DND-41 (cell line): ENCODE measurements at regions not wholly inside any gene's neighbourhood (a gene's known extent, or its start where the extent isn't known, plus 50 kb on each side); places are given as distances from the start of the nearest gene placed in this dataset.

ENCODE experiments used
- ATAC-seq: fragments of 200-7000 bp; cut with Tn5 transposase; 3 replicates; pipeline ENCODE4 v1.9.1; 2021; ENCODE audit warnings: low read depth; ENCODE audit not compliant: insufficient read depth
- DNase-seq: peaks from one replicate; pipeline ENCODE4 v3.0.0-alpha.2; 2020
- H2AFZ ChIP-seq: 2 replicates; pipeline ENCODE4 v1.6.0; 2012; ENCODE audit warnings: low read depth, low read length
- H3K27ac ChIP-seq: 2 replicates; pipeline ENCODE4 v1.5.1; 2012; ENCODE audit warnings: low read length, inconsistent platforms
- H3K27me3 ChIP-seq: fragments of 200-600 bp; sonication (generic); 2 replicates; pipeline ENCODE4 v1.6.0; 2012; ENCODE audit warnings: low read length, mild to moderate bottlenecking, inconsistent platforms; ENCODE audit not compliant: insufficient read depth, poor library complexity
- H3K36me3 ChIP-seq: 2 replicates; pipeline ENCODE4 v1.5.1; 2012; ENCODE audit warnings: low read length, inconsistent platforms; ENCODE audit not compliant: insufficient read depth
- H3K4me1 ChIP-seq: 2 replicates; pipeline ENCODE4 v1.5.1; 2012; ENCODE audit warnings: mild to moderate bottlenecking, low read length; ENCODE audit not compliant: insufficient read depth
- H3K4me2 ChIP-seq: 2 replicates; pipeline ENCODE4 v1.6.0; 2012; ENCODE audit warnings: mild to moderate bottlenecking, moderate library complexity, low read length, inconsistent platforms; ENCODE audit not compliant: insufficient read depth
- H3K4me3 ChIP-seq, 2 experiments: fragments of 200-600 bp in 1 of 2; shearing (Covaris generic) in 1 of 2; 2 replicates each; pipeline ENCODE4 v1.5.1; 2012 to 2016; ENCODE audit warnings: inconsistent platforms in 2 of 2, low read length in 2 of 2, mild to moderate bottlenecking in 2 of 2, low read depth in 1 of 2, moderate library complexity in 1 of 2
- H3K79me2 ChIP-seq: 2 replicates; pipeline ENCODE4 v1.6.0; 2012; ENCODE audit warnings: low read length, inconsistent platforms; ENCODE audit not compliant: insufficient read depth
- H3K9ac ChIP-seq: 2 replicates; pipeline ENCODE4 v1.6.0; 2012; ENCODE audit warnings: low read depth, mild to moderate bottlenecking, inconsistent platforms, low read length, moderate library complexity
- H3K9me3 ChIP-seq: 2 replicates; pipeline ENCODE4 v1.5.1; 2012; ENCODE audit warnings: low read length, moderate library complexity, mild to moderate bottlenecking, inconsistent platforms; ENCODE audit not compliant: insufficient read depth, severe bottlenecking
- H4K20me1 ChIP-seq: 2 replicates; pipeline ENCODE4 v1.6.0; 2012; ENCODE audit warnings: low read length; ENCODE audit not compliant: insufficient read depth
- EZH2 ChIP-seq: IDR thresholded peaks from 3 replicates; pipeline ENCODE4 v1.6.1; 2012; ENCODE audit warnings: borderline replicate concordance, low read depth, mild to moderate bottlenecking, moderate library complexity, low read length, inconsistent platforms; ENCODE audit not compliant: severe bottlenecking
- TF ChIP-seq, protein P1 (sequence below): IDR thresholded peaks from 2 replicates; pipeline ENCODE4 v1.5.1; 2012; ENCODE audit warnings: borderline replicate concordance, low read length, moderate library complexity, mild to moderate bottlenecking; ENCODE audit not compliant: poor library complexity, severe bottlenecking; ENCODE audit errors: extremely low read depth

DNA sequence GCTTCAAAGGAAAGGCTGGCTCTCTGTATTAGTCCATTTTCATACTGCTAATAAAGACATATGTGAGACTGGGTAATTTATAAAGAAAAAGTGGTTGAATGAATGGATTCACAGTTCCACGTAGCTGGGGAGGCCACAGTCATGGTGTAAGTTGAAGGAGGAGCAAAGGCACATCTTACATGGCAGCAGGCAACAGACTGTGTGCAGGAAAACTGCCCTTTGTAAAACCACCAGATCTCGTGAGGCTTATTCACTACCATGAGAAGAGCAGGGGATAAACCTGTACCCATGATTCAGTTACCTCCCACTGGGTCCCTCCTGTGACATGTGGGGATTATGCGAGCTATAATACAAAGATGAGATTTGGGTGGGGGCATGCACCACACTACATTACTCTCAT lies 1486.6 kb downstream of the PCDH7 start:
- TF ChIP-seq EZH2 = no peak
- TF ChIP-seq, protein P1, sequence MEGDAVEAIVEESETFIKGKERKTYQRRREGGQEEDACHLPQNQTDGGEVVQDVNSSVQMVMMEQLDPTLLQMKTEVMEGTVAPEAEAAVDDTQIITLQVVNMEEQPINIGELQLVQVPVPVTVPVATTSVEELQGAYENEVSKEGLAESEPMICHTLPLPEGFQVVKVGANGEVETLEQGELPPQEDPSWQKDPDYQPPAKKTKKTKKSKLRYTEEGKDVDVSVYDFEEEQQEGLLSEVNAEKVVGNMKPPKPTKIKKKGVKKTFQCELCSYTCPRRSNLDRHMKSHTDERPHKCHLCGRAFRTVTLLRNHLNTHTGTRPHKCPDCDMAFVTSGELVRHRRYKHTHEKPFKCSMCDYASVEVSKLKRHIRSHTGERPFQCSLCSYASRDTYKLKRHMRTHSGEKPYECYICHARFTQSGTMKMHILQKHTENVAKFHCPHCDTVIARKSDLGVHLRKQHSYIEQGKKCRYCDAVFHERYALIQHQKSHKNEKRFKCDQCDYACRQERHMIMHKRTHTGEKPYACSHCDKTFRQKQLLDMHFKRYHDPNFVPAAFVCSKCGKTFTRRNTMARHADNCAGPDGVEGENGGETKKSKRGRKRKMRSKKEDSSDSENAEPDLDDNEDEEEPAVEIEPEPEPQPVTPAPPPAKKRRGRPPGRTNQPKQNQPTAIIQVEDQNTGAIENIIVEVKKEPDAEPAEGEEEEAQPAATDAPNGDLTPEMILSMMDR = no peak
- Histone ChIP-seq H3K27ac (no peak overlapping the region), H3K27me3 (no peaks in the 10 kb centered on the region), H3K4me3 (no peak overlapping the region), H3K4me2 (no peak overlapping the region), H3K4me1 (no peaks in the 10 kb centered on the region), H4K20me1 (no peaks in the 10 kb centered on the region), H3K9ac (no peak overlapping the region), H3K79me2 (no peaks in the 10 kb centered on the region), H2AFZ (no peak overlapping the region), H3K36me3 (no peaks in the 10 kb centered on the region), H3K9me3 (peaks cover 3% of the 10 kb centered on the region)
- no peak for ATAC-seq
- DNase-seq = no peak

DNA sequence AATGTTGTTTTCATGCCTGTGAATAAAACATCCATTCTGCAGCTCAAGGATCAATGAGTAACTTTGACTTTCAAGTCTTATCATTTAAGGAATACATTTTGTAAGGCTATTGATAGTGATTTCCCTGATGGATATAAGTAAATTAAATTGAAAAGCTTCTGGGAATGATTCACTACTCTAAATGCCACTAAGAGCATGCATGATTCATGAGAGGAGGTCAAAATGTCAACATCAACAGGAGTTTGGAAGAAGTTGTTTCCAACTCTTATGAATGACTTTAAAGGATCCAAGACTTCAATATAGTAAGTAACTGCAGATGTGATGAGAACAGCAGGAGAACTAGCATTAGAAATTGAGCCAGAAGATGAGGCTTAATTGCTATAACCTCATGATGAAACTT lies 1487.3 kb downstream of the PCDH7 start:
- H3K9ac ChIP-seq = no peak overlapping the region
- no peaks in the 10 kb centered on the region for H3K36me3 ChIP-seq
- H3K9me3 ChIP-seq = peaks cover 3% of the 10 kb centered on the region
- ATAC-seq = no peak
- DNase-seq = no peak
- no peaks in the 10 kb centered on the region for H3K27me3 ChIP-seq
- TF ChIP-seq EZH2 = no peak
- TF ChIP-seq, protein P1 = no peak
- H3K4me3 ChIP-seq = no peak overlapping the region
- H3K79me2 ChIP-seq = no peaks in the 10 kb centered on the region
- no peaks in the 10 kb centered on the region for H4K20me1 ChIP-seq
- H3K4me2 ChIP-seq = no peak overlapping the region
- H2AFZ ChIP-seq = no peak overlapping the region
- no peaks in the 10 kb centered on the region for H3K4me1 ChIP-seq
- H3K27ac ChIP-seq = no peak overlapping the region

DNA sequence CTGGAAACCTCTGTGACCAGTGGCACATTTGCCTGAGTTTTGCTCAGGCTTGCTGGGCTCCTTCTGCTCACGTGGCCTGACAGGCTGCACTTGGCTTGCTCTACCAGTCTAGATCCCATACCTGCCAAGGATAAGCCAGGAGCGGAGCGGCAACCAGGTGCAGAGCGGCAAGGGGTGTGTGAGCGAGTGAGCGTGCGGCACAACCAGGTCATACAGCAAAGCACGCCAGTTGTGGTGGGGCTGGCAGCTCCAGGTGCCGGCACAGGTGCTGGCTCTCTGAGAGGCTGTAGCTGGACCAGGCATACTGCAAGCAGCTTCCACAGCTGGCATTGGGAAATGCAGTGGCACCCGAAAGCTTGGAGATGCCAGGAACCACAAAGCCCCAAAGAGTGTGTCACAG lies 1495.1 kb downstream of the PCDH7 start:
- ATAC-seq = no peak
- TF ChIP-seq, protein P1 = no peak
- no peak for TF ChIP-seq EZH2
- Histone ChIP-seq H3K4me2 (no peak overlapping the region), H3K9ac (no peak overlapping the region), H3K27ac (no peak overlapping the region), H2AFZ (no peak overlapping the region), H4K20me1 (no peaks in the 10 kb centered on the region), H3K4me1 (no peaks in the 10 kb centered on the region), H3K36me3 (no peaks in the 10 kb centered on the region), H3K27me3 (no peaks in the 10 kb centered on the region), H3K9me3 (no peaks in the 10 kb centered on the region), H3K4me3 (no peak overlapping the region), H3K79me2 (no peaks in the 10 kb centered on the region)
- no peak for DNase-seq

DNA sequence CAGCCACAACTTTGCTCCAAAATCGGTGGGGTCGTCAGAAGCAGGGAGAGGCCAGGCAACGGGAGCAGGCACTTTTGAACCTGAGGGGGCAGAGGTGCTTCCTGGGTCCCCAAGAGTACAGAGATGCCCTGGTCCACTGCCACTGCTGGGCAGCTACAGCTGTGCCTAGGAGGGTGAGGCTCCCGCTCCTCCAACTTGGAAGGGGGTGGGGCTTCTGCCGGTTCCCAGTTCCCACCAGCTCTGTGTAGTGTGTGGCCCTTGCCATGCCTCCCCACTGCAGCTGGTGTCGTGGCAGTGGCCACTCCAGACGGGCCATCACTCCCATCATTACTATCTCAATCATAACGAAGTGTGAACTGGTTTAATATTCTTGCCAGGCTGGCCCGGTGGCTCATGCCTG lies 1496.3 kb downstream of the PCDH7 start:
- Histone ChIP-seq H3K79me2 (no peaks in the 10 kb centered on the region), H3K27ac (no peak overlapping the region), H3K36me3 (no peaks in the 10 kb centered on the region), H2AFZ (no peak overlapping the region), H3K4me2 (no peak overlapping the region), H3K9me3 (no peaks in the 10 kb centered on the region), H4K20me1 (no peaks in the 10 kb centered on the region), H3K4me3 (no peak overlapping the region), H3K9ac (no peak overlapping the region), H3K27me3 (no peaks in the 10 kb centered on the region), H3K4me1 (no peaks in the 10 kb centered on the region)
- no peak for DNase-seq
- TF ChIP-seq EZH2 = no peak
- TF ChIP-seq, protein P1 = no peak
- no peak for ATAC-seq
